ENCODE measurements at regions not wholly inside any gene's neighbourhood (a gene's known extent, or its start where the extent isn't known, plus 50 kb on each side); places are given as distances from the start of the nearest gene placed in this dataset.

- DNase-seq (ENCODE audit: insufficient read length, low spot score) = no peak
- TF ChIP-seq, protein P1, sequence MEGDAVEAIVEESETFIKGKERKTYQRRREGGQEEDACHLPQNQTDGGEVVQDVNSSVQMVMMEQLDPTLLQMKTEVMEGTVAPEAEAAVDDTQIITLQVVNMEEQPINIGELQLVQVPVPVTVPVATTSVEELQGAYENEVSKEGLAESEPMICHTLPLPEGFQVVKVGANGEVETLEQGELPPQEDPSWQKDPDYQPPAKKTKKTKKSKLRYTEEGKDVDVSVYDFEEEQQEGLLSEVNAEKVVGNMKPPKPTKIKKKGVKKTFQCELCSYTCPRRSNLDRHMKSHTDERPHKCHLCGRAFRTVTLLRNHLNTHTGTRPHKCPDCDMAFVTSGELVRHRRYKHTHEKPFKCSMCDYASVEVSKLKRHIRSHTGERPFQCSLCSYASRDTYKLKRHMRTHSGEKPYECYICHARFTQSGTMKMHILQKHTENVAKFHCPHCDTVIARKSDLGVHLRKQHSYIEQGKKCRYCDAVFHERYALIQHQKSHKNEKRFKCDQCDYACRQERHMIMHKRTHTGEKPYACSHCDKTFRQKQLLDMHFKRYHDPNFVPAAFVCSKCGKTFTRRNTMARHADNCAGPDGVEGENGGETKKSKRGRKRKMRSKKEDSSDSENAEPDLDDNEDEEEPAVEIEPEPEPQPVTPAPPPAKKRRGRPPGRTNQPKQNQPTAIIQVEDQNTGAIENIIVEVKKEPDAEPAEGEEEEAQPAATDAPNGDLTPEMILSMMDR (IDR thresholded peaks at IDR 0.05; ENCODE audit: insufficient read depth, missing control alignments) = no peak
- no peak for FAIRE-seq
These were observed 416.7 kb downstream of the LRRIQ3 start for GRCh38 chr1:73781251-73781650.

DNA sequence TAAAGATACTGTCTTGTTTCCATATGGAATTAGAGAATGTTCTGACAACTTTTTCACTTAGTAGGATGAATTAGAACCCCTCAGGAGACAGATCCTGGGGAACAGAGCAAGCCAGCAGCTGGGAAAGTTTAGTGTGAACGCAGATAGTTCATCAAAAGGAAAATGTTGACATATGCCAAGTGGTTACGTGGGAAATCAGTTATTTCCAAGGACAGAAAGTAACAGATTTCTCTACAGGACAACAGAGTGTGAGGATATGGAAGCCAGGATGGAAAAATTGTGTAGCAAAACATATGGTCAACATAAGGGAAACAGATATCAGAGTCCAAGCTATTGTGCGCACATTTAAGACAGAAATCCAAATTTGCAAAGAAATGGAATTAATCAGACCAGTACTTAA lies 419.5 kb downstream of the LRRIQ3 start:
- peak; percentile 46 for FAIRE-seq
- DNase-seq (ENCODE audit: insufficient read length, low spot score) = no peak
- TF ChIP-seq, protein P1 (IDR thresholded peaks at IDR 0.05; ENCODE audit: insufficient read depth, missing control alignments) = no peak

- TF ChIP-seq, protein P1 (IDR thresholded peaks at IDR 0.05; ENCODE audit: insufficient read depth, missing control alignments) = no peak
- FAIRE-seq (no peak), DNase-seq (ENCODE audit: insufficient read length, low spot score) (no peak)
These were observed 422.1 kb downstream of the LRRIQ3 start for GRCh38 chr1:73775896-73776295.

- FAIRE-seq = no peak
- TF ChIP-seq, protein P1 (IDR thresholded peaks at IDR 0.05; ENCODE audit: insufficient read depth, missing control alignments) = no peak
- no peak for DNase-seq (ENCODE audit: insufficient read length, low spot score)
These were observed 425.0 kb downstream of the LRRIQ3 start for GRCh38 chr1:73772941-73773340.

GRCh38 chr1:73771396-73771795 lies 426.6 kb downstream of the LRRIQ3 start:
- TF ChIP-seq, protein P1 (IDR thresholded peaks at IDR 0.05; ENCODE audit: insufficient read depth, missing control alignments) = no peak
- DNase-seq (ENCODE audit: insufficient read length, low spot score) = no peak
- no peak for FAIRE-seq

DNA sequence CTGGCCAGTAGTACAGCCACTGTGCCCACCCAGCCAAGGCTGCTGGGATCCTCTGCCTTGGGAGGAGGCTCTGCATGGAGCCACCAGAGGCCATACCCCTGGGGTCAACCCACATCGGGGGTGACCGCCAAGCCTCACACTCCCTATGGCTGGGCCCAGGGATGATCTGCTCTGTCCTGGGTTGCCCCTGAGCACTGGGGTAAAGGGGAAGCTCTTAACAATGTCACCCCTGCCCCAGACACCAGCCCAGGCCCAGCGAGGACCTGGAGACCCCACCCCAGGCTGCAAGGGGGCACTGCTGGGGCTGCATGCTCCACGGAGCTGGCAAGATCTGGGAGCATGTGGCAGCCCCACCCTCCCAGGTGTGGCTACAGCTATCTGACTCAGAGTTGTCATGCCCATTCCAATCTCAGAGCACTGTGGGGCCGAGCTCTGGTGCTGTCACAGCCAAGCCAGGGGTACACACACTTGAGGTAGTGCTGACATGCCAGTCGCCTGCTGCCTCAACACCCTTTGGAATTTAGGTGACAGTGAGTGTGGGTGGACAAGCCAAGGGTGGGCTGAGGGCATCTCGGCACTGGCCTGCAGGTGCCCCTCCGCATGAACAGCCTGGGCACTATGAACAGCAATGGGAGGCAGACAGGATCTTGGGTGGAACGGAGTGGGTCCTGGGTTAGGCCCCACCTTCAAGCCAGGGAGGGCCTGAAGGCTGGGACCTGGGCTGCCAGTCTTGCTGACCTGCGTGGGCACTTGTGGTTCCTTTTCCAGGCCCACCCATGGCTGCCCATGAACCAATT lies 427.7 kb downstream of the LRRIQ3 start:
- TF ChIP-seq, protein P1 (IDR thresholded peaks at IDR 0.05; ENCODE audit: insufficient read depth, missing control alignments) = no peak
- DNase-seq (ENCODE audit: insufficient read length, low spot score) = no peak
- FAIRE-seq = no peak

DNA sequence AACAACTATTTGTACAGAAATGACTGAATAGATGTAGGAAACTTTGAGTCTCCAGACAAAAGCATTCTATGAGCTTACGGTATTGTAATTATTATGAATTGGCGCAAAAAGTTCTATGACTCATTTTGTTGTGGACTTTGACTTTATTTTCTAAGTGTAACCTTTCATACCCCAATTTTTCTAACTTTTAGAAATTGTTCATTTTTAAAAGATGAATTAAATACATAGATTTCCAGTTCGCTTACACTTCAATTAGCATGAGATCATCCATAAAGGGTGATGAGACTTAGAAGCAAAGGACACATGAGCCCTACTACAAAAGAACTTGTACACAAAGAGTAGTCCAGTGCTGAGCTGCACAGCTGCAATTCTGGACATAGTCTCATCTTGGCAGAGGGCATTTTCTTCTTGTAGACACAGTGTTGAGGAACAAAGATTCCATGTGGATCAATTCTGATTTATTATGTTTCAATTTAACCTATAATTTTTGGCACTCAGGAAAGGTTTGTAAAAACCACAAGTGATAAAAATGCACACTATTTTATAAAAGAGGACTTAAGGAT lies 431.1 kb downstream of the LRRIQ3 start:
- DNase-seq (ENCODE audit: insufficient read length, low spot score) = no peak
- TF ChIP-seq, protein P1 (IDR thresholded peaks at IDR 0.05; ENCODE audit: insufficient read depth, missing control alignments) = no peak
- no peak for FAIRE-seq
